H1 (cell line): ENCODE measurements at regions not wholly inside any gene's neighbourhood (a gene's known extent, or its start where the extent isn't known, plus 50 kb on each side); places are given as distances from the start of the nearest gene placed in this dataset.

Experiments
- CTCF ChIA-PET: fragments of 300-600 bp; sonication (Branson Sonifier 250); formaldehyde crosslinking; loops from one replicate; lab custom pipeline; 2021; ENCODE audit not compliant: partially characterized antibody; lab: Charles Lee
- POLR2A ChIA-PET: fragments of 300-600 bp; sonication (Branson Sonifier 250); formaldehyde crosslinking; loops from one replicate; lab custom pipeline; 2021; ENCODE audit warnings: inconsistent platforms; ENCODE audit not compliant: partially characterized antibody; lab: Charles Lee
- DNase-seq, 2 experiments: peaks; one replicate each; pipeline versions ENCODE4 v3.0.0 to v3.0.0-alpha.2; 2010 to 2022; ENCODE audit warnings: low spot score in 2 of 2, low read depth in 1 of 2, mixed read lengths in 1 of 2
- FAIRE-seq: peaks from 2 replicates; lab custom pipeline; 2011; peaks lifted over from hg19 to GRCh38; lab: Jason Lieb, UNC
- H2AFZ ChIP-seq: 2 replicates; pipeline ENCODE4 v1.8.1; 2012; ENCODE audit warnings: low read length, inconsistent platforms
- H2AK5ac ChIP-seq: 2 replicates; pipeline ENCODE4 v1.6.1; 2013; ENCODE audit warnings: low read depth, low read length
- H2BK120ac ChIP-seq: replicated peaks from 2 replicates; pipeline ENCODE3; 2013; ENCODE audit warnings: low read depth, low read length, inconsistent platforms
- H2BK12ac ChIP-seq: 2 replicates; pipeline ENCODE4 v1.6.1; 2013; ENCODE audit warnings: low read depth, low read length
- H2BK15ac ChIP-seq: 2 replicates; pipeline ENCODE4 v1.6.1; 2013; ENCODE audit warnings: low read length
- H2BK20ac ChIP-seq: 2 replicates; pipeline ENCODE4 v1.6.1; 2013; ENCODE audit warnings: low read length
- H2BK5ac ChIP-seq: 2 replicates; pipeline ENCODE4 v1.6.1; 2013; ENCODE audit warnings: low read depth, low read length
- H3K14ac ChIP-seq: 2 replicates; pipeline ENCODE4 v1.6.1; 2013; ENCODE audit warnings: inconsistent platforms; ENCODE audit not compliant: insufficient read length
- H3K18ac ChIP-seq: 2 replicates; pipeline ENCODE4 v1.6.1; 2013; ENCODE audit warnings: low read length; ENCODE audit errors: extremely low read depth
- H3K23ac ChIP-seq: 2 replicates; pipeline ENCODE4 v1.6.1; 2013; ENCODE audit warnings: inconsistent platforms; ENCODE audit not compliant: insufficient read length
- H3K23me2 ChIP-seq: 2 replicates; pipeline ENCODE4 v1.6.1; 2013; ENCODE audit warnings: low read depth, low read length
- H3K27ac ChIP-seq: 2 replicates; pipeline ENCODE4 v1.6.1; 2011; ENCODE audit warnings: low read depth, low read length, inconsistent platforms
- H3K27me3 ChIP-seq, 4 experiments: replicated peaks in 1 of 4; 1 replicate in 1 of 4; 2 replicates in 3 of 4; pipeline versions ENCODE4 v1.6.1 to v1.8.1; 2011 to 2013; ENCODE audit warnings: low read length in 3 of 4, mild to moderate bottlenecking in 3 of 4, inconsistent platforms in 2 of 4, mixed read lengths in 2 of 4, moderate library complexity in 1 of 4; ENCODE audit not compliant: control insufficient read depth in 3 of 4, insufficient read depth in 3 of 4; ENCODE audit errors: extremely low read depth in 1 of 4
- H3K36me3 ChIP-seq, 4 experiments: 2 replicates each; pipeline versions ENCODE4 v1.6.1 to v1.8.1; 2011 to 2013; ENCODE audit warnings: mild to moderate bottlenecking in 4 of 4, low read length in 3 of 4, moderate library complexity in 2 of 4, control low read depth in 1 of 4, inconsistent platforms in 1 of 4; ENCODE audit not compliant: insufficient read depth in 4 of 4, control insufficient read depth in 2 of 4
- H3K4ac ChIP-seq: replicated peaks from 2 replicates; pipeline ENCODE3; 2013; ENCODE audit warnings: low read length, low read depth, mixed read lengths, inconsistent platforms; ENCODE audit not compliant: insufficient read length
- H3K4me1 ChIP-seq, 4 experiments: replicated peaks in 1 of 4; 1 replicate in 1 of 4; 2 replicates in 3 of 4; pipeline versions ENCODE4 v1.6.1 to v1.8.1; 2011 to 2013; ENCODE audit warnings: low read length in 3 of 4, inconsistent platforms in 2 of 4, mixed read lengths in 1 of 4; ENCODE audit not compliant: insufficient read depth in 4 of 4, control insufficient read depth in 3 of 4
- H3K4me2 ChIP-seq, 2 experiments: 2 replicates each; pipeline versions ENCODE4 v1.6.1 to v1.8.1; 2011 to 2013; ENCODE audit warnings: low read depth in 2 of 2, low read length in 2 of 2, control low read depth in 1 of 2, inconsistent platforms in 1 of 2, mild to moderate bottlenecking in 1 of 2; ENCODE audit not compliant: insufficient read depth in 1 of 2
- H3K4me3 ChIP-seq, 4 experiments: fragments of 200-600, 300-600 bp in 1 of 4; sonication (generic), shearing (Covaris generic), sonication (Bioruptor Twin) in 1 of 4; 2 replicates each; pipeline versions ENCODE4 v1.5.1 to v1.8.1; 2011 to 2016; ENCODE audit warnings: low read length in 4 of 4, low read depth in 3 of 4, control low read depth in 2 of 4, inconsistent platforms in 2 of 4, mild to moderate bottlenecking in 2 of 4, mixed read lengths in 1 of 4, moderate library complexity in 1 of 4; ENCODE audit not compliant: insufficient read depth in 2 of 4; ENCODE audit errors: extremely low read depth in 1 of 4
- H3K56ac ChIP-seq: replicated peaks from 2 replicates; pipeline ENCODE3; 2013; ENCODE audit warnings: low read depth, mild to moderate bottlenecking, mixed read lengths, low read length, inconsistent platforms; ENCODE audit not compliant: insufficient read length
- H3K79me1 ChIP-seq: 2 replicates; pipeline ENCODE4 v1.6.1; 2013; ENCODE audit warnings: low read depth, low read length, control low read depth
- H3K79me2 ChIP-seq, 2 experiments: 2 replicates each; pipeline versions ENCODE4 v1.6.1 to v1.8.1; 2012 to 2013; ENCODE audit warnings: low read length in 2 of 2, mild to moderate bottlenecking in 2 of 2, inconsistent platforms in 1 of 2; ENCODE audit not compliant: insufficient read depth in 2 of 2, control insufficient read depth in 1 of 2
- H3K9ac ChIP-seq, 4 experiments: replicated peaks in 1 of 4; 1 replicate in 1 of 4; 2 replicates in 3 of 4; pipeline versions ENCODE4 v1.6.1 to v1.8.1; 2011 to 2013; ENCODE audit warnings: low read depth in 3 of 4, low read length in 3 of 4, control low read depth in 2 of 4, mild to moderate bottlenecking in 2 of 4, moderate library complexity in 2 of 4, inconsistent platforms in 1 of 4; ENCODE audit errors: extremely low read depth in 1 of 4
- H3K9me3 ChIP-seq, 2 experiments: 2 replicates each; pipeline versions ENCODE4 v1.6.1 to v1.8.1; 2012 to 2013; ENCODE audit warnings: mild to moderate bottlenecking in 2 of 2, moderate library complexity in 2 of 2, control low read depth in 1 of 2, inconsistent platforms in 1 of 2, low read depth in 1 of 2, low read length in 1 of 2, mixed read lengths in 1 of 2; ENCODE audit not compliant: insufficient read depth in 2 of 2
- H4K20me1 ChIP-seq, 2 experiments: replicated peaks in 1 of 2; 2 replicates each; pipeline versions ENCODE3 to v1.8.1; 2011 to 2013; ENCODE audit warnings: inconsistent platforms in 2 of 2, low read length in 2 of 2, mild to moderate bottlenecking in 1 of 2; ENCODE audit not compliant: insufficient read depth in 2 of 2, control insufficient read depth in 1 of 2
- H4K5ac ChIP-seq: 2 replicates; pipeline ENCODE4 v1.6.1; 2013; ENCODE audit warnings: low read length, low read depth, mixed read lengths, inconsistent platforms; ENCODE audit not compliant: insufficient read length
- H4K8ac ChIP-seq: 2 replicates; pipeline ENCODE4 v1.8.0; 2013; ENCODE audit warnings: mild to moderate bottlenecking, moderate library complexity, low read length, inconsistent platforms; ENCODE audit not compliant: insufficient read depth; ENCODE audit errors: extremely low read depth
- H4K91ac ChIP-seq: replicated peaks from 2 replicates; pipeline ENCODE3; 2013; ENCODE audit warnings: low read length, mixed read lengths, inconsistent platforms; ENCODE audit not compliant: insufficient read length
- ASH2L ChIP-seq: fragments of 200-600, 300-600 bp; sonication (generic); IDR thresholded peaks from one replicate; pipeline ENCODE4 v1.7.1; 2017; ENCODE audit warnings: low read length
- BACH1 ChIP-seq: IDR thresholded peaks from 2 replicates; pipeline ENCODE4 v1.6.1; 2012; ENCODE audit warnings: low read length, improper control_type of control experiment
- JUND ChIP-seq: IDR thresholded peaks from 2 replicates; pipeline ENCODE4 v1.6.1; 2011; ENCODE audit warnings: mild to moderate bottlenecking, improper control_type of control experiment, low read length
- RNF2 ChIP-seq: fragments of 200-900, 300-1000 bp; sonication (generic); IDR thresholded peaks from 2 replicates; pipeline ENCODE4 v1.7.1; 2016; ENCODE audit warnings: borderline replicate concordance, low read depth, mild to moderate bottlenecking, antibody characterized with exemption, low read length; ENCODE audit not compliant: poor library complexity, severe bottlenecking; ENCODE audit errors: missing control alignments
- TAF7 ChIP-seq: optimal IDR thresholded peaks from 2 replicates; pipeline ENCODE3; 2011; ENCODE audit warnings: low read depth, mild to moderate bottlenecking, inconsistent platforms, low read length, moderate library complexity, borderline replicate concordance
- whole genome bisulfite sequencing, 2 experiments: shearing (Covaris generic) in 1 of 2; methylation state at CpG; one replicate each; pipeline versions ENCODE4 v1.1.6 to v1.1.7; 2013 to 2015; ENCODE audit warnings: low lambda C conversion rate in 2 of 2, mixed read lengths in 2 of 2, inconsistent platforms in 1 of 2, low coverage in 1 of 2, missing lambda C conversion rate in 1 of 2; ENCODE audit not compliant: insufficient replicate concordance in 2 of 2, insufficient coverage in 1 of 2, insufficient read length in 1 of 2; ENCODE audit errors: extremely low coverage in 1 of 2, missing lambda C conversion rate in 1 of 2; 5-methylcytosine and 5-hydroxymethylcytosine counted together

GRCh38 chr3:70874196-70874595 is 561.8 kb upstream of the MDFIC2 start:
- Histone ChIP-seq H3K79me2 (no peaks in the 10 kb centered on the region), H3K4me1 (no peaks in the 10 kb centered on the region), H3K4me2 (no peak overlapping the region), H3K36me3 (no peaks in the 10 kb centered on the region; a peak in 2 of 8 replicates), H2AK5ac (no peak overlapping the region), H4K8ac (no peak overlapping the region)
- FAIRE-seq, result no peak
- TF ChIP-seq RNF2 (no peak), JUND (no peak), TAF7 (no peak), BACH1 (no peak), ASH2L (no peak)
- TF ChIP-seq, all 59 proteins: peak for 0
- Histone ChIP-seq H3K56ac (no peak overlapping the region), H3K14ac (no peak overlapping the region), H3K4ac (no peak overlapping the region), H3K4me3 (no peak overlapping the region), H4K5ac (no peak overlapping the region), H2BK12ac (no peak overlapping the region), H3K9me3 (peaks cover 5 to 16% of the 10 kb centered on the region in 2 experiments), H3K23ac (no peak overlapping the region), H2BK5ac (no peak overlapping the region), H2BK120ac (no peak overlapping the region), H3K79me1 (no peaks in the 10 kb centered on the region), H4K20me1 (no peaks in the 10 kb centered on the region), H3K18ac (no peak overlapping the region), H4K91ac (no peak overlapping the region), H3K9ac (no peak overlapping the region), H2AFZ (no peak overlapping the region), H3K23me2 (no peaks in the 10 kb centered on the region), H3K27me3 (no peaks in the 10 kb centered on the region), H2BK20ac (no peak overlapping the region), H3K27ac (no peak overlapping the region), H2BK15ac (no peak overlapping the region)
- DNase-seq, result no peak
- POLR2A ChIA-PET, result no interaction called here
- CTCF ChIA-PET, result interaction anchor here (0.5 to 1.4 kb wide), 4 partner anchors 14 to 770 kb away, joined by 3 read pairs; no protein-coding TSS in a partner anchor
- 95% methylated on average over 3 of the region's 3 CpGs; no CpG with 5 or more reads in 1 of the 2 experiments for WGBS, 2 experiments
